HCT116 (cell line): ENCODE measurements at regions not wholly inside any gene's neighbourhood (a gene's known extent, or its start where the extent isn't known, plus 50 kb on each side); places are given as distances from the start of the nearest gene placed in this dataset.
"Not testable (repeated sequence)": the region's sequence is repeated elsewhere in the genome, so short reads cannot be mapped to it uniquely, and the experiment has no call there.

ENCODE experiments used
- CEBPB ChIP-seq: IDR thresholded peaks from 2 replicates; pipeline ENCODE4 v1.6.1; 2012; ENCODE audit warnings: low read depth
- POLR2A ChIP-seq: IDR thresholded peaks from 2 replicates; pipeline ENCODE4 v1.7.0; 2011; ENCODE audit warnings: borderline replicate concordance; ENCODE audit not compliant: insufficient read depth, insufficient read length; ENCODE audit errors: extremely low read depth
- RAD21 ChIP-seq: IDR thresholded peaks from 2 replicates; pipeline ENCODE4 v1.6.1; 2012; ENCODE audit warnings: low read depth, mild to moderate bottlenecking
- ZNF274 ChIP-seq: fragments of 200-500 bp; sonication (Bioruptor generic); IDR thresholded peaks from 2 replicates; pipeline ENCODE4 v1.6.1; 2014; ENCODE audit warnings: mild to moderate bottlenecking, low read depth, low read length, inconsistent platforms
- TF ChIP-seq, protein P1 (sequence below), 3 experiments: fragments of 200-600 bp in 1 of 3; sonication (generic) in 1 of 3; IDR thresholded peaks in 2 of 3; conservative IDR thresholded peaks in 1 of 3; 2 replicates each; pipeline ENCODE4 v1.5.1; 2012 to 2017; ENCODE audit warnings: low read depth in 2 of 3, low read length in 2 of 3, antibody characterized with exemption in 1 of 3, borderline replicate concordance in 1 of 3, control low read depth in 1 of 3, mild to moderate bottlenecking in 1 of 3, mixed read lengths in 1 of 3, mixed run types in 1 of 3, moderate library complexity in 1 of 3; ENCODE audit not compliant: insufficient read depth in 1 of 3

DNA sequence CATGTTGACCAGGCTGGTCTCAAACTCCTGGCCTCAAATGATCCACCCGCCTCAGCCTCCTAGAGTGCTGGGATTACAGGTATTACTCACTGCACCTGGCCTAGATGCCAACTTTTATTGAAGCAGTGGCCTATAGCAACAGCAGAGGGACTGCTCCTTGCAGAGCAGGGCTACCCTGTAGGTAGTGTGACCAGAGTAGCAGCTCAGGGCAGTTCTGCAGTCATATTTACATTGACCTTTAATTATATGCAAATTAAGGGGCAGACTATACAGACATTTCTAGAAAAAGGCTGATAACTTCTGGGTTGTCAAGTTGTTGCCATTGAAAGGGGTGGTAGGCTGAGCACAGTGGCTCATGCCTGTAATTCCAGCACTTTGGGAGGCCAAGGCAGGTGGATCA is 115.2 kb upstream of the PLEKHM1 start:
- TF ChIP-seq CEBPB, RAD21, POLR2A, ZNF274: not testable (repeated sequence)
- TF ChIP-seq, protein P1, sequence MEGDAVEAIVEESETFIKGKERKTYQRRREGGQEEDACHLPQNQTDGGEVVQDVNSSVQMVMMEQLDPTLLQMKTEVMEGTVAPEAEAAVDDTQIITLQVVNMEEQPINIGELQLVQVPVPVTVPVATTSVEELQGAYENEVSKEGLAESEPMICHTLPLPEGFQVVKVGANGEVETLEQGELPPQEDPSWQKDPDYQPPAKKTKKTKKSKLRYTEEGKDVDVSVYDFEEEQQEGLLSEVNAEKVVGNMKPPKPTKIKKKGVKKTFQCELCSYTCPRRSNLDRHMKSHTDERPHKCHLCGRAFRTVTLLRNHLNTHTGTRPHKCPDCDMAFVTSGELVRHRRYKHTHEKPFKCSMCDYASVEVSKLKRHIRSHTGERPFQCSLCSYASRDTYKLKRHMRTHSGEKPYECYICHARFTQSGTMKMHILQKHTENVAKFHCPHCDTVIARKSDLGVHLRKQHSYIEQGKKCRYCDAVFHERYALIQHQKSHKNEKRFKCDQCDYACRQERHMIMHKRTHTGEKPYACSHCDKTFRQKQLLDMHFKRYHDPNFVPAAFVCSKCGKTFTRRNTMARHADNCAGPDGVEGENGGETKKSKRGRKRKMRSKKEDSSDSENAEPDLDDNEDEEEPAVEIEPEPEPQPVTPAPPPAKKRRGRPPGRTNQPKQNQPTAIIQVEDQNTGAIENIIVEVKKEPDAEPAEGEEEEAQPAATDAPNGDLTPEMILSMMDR (IDR thresholded peaks at IDR 0.05 in 2 of 3, conservative IDR thresholded peaks at IDR 0.05 in 1 of 3; ENCODE audit: borderline replicate concordance in 1 of 3, insufficient read depth in 1 of 3, low read depth in 2 of 3, low read length in 2 of 3): not testable (repeated sequence)
